GM21717 (cell line): ENCODE measurements at regions not wholly inside any gene's neighbourhood (a gene's known extent, or its start where the extent isn't known, plus 50 kb on each side); places are given as distances from the start of the nearest gene placed in this dataset.

Source experiments
- ATAC-seq: cut with Tn5 transposase; IDR thresholded peaks from one replicate; pipeline ENCODE4 v1.9.1; 2021; ENCODE audit warnings: mild to moderate bottlenecking, moderate library complexity; ENCODE audit not compliant: unreplicated experiment

DNA sequence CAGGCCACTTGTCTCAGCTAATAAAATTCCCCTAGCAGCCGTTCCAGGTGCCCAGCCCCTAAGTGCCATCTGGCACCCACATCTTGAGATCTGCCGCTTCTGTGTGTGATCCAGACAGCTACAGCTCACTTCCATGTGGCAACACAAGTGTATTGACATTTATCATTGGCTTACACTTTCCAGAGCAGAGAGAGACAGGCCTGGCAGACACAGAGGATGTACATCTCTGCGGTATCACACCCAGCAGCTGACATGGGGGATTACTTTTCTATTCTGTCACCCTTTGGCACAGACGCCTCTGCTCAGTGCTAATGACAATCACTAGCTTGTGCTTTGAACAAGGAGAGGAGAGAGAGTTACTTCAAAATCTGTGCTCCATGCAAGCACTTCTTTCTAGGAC is 195.9 kb downstream of the KDR start:
- no peak for ATAC-seq

DNA sequence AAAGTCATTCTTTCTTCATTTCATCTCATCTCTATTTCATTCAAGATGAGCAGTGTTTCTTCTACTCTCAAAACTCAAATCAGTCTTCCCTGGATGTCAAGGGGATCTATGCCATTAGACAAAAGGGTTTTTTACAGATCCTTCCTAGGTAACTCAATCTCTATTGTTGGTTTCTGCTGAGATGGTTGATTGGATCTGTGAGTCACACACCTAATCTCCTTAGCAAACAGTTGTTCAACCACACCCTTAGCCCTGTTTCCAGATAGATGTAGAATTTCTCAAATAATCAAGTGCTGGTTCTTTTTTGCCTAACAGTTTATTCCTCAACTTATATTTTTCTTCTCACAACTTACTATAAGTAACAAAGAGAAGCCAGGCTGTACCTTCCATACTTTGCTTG is 200.5 kb downstream of the KDR start:
- ATAC-seq = no peak

DNA sequence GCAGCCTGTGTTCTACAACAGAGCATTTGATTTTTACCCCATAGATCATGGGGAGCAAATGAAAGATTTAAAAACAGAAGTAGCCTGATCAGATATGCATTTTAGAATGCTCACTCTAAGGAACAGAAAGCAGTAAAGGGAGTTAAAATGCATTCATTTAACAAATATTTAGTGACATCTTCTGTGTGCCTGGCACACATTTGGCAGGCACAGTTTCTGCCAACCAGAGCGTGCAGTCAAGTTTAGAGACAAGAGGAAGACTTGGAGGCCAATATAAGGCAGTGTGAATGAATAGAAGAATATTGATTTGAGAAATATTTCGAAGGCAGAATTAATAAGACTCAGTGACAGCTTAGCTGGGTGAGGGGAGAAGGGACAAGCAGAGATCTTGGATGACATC is 210.1 kb downstream of the KDR start:
- no peak for ATAC-seq

DNA sequence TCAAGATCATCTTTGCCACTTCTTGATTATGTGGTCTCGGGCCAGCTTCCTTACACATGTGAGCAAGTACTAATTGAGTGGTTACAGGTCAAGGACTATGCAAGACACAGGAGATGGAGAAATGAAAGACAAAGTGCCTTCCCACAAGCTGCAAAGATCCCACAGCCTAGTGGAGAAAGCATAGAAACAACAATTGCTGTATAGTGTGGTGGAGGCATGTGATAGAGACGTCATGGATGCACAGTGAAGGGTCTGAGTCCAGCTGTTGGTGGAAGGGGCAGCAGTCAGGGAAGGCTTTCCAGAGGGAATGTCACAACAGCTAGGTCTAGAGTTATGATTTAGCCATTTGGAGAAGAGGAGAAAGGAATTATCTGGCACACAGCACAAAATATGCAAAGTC is 210.6 kb downstream of the KDR start:
- no peak for ATAC-seq

DNA sequence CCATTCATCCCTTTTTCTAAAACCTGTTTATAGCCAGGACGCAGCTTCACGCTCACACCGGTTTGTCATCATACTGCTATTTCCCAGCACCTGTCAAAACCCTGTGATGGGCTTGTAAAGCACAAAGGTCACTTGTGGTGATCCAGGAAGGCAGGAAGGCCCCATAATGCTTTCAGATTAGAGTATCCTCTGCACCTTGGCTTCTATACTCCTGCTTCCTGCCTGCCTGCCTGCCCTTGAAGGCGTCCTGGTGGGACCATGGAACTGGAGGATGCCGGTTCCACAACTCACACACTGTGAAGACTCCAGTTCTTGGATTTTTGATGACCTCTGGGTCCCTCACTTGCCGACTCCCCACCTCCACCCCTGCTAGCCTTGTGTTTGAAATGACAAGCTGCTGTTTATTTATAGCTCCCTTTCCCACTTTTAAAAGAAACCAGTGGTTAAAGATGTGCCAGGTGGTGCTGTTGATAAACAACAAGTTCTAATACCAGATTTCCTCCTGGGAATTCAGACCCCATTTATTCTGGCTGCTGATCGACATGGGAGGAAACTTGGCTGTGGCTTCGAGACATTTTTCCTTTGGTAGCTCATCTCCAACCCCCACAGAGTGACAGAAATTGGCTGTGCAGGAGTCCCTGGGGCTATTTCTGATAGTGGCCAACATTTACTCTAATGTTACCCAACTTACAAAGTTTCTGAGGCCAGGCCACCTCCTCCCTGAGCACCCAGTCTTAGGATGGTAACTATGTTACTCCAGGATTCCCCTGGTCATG is 211.5 kb downstream of the KDR start:
- no peak for ATAC-seq

DNA sequence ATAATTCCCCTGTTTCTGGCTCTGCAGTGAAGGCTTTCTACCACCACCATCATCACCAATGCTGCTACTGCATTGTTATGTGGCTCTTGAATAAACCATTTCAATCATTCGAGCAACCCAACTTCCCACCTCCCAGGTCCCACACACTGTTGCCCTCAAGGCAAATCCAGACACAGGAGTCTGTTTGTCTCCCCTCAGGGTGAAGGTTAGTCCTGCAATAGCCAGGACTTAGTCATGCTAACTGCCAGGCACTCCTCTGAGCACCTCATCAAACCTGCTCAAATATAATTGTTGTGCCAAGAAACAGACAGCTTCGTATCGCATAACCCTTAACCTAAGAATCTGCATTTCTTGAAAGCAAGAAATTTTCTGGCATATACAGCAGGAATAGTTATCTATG is 213.2 kb downstream of the KDR start:
- ATAC-seq = no peak

DNA sequence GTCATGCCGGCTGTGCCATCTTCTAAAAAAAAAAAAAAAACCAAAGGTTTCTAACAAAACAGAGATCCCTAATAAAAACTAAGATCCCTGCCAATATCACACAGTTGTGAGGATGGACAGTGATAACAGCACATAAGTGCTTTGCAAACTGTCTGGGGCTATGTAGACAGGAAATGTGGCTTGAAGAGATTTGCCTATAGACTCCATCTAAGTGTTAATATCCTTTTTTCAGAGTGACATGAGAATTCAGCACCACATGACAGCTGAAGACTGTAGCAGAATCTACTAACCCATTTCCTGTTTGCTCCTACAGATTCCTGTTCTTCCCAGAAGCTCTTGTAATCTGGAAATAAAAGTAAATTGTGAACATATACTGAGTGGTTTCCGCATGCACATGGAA is 215.4 kb downstream of the KDR start:
- no peak for ATAC-seq

DNA sequence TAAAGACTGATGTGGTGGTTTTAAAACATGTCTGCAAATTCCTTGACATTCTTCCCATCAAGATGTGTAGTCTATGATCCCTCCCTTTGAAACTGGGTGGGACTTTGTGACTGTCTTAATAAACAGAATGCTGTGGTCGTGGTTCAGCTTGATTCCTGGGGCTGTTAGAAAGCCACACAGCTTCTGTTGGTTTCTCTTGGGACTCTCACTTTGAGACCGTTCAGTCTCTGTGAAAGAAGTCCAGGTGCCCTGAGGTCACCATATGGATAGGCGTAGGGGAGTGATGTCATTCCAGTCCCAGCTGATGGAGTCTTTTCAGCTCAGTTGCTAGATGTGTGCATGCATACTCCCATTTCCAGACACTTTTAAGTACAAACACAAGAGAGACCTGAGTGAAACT is 216.6 kb downstream of the KDR start:
- no peak for ATAC-seq

DNA sequence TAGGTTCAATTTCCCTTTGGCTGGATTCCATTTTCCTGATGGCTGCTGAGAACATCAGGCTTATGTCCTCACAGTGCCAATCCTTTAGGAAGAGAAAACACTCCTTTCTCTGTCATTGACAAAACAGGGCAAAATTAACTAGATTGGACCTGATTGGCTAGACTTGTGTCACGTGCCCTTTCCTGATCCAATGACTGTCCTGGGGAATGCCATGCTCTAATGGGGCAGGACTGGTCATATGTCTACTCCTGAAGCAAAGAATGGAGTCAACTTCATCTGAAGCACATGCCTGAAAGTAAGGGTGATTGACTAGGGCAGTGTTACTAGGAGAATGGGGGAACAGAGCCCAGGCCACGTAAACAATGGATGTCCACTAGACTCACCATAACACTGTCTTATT is 220.4 kb downstream of the KDR start:
- ATAC-seq = no peak

DNA sequence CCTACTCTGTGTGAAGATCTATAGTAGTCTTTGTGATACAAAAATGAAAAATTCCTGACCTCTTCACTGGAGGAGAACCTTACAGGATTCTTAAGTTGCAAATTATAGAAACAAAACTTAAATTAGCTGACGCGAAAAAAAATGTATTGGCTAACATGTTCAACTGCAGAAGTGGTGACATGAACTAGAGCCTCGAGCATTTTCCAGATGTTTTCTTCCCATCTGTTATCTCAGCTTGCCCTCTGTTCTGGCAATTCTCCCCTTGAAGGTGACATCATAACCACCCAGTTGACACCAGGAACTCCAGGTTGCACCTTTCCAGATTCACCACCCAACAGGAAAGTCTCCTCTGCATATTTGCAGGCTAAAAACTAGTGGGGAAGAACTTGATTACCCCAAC is 222.4 kb downstream of the KDR start:
- ATAC-seq = no peak

DNA sequence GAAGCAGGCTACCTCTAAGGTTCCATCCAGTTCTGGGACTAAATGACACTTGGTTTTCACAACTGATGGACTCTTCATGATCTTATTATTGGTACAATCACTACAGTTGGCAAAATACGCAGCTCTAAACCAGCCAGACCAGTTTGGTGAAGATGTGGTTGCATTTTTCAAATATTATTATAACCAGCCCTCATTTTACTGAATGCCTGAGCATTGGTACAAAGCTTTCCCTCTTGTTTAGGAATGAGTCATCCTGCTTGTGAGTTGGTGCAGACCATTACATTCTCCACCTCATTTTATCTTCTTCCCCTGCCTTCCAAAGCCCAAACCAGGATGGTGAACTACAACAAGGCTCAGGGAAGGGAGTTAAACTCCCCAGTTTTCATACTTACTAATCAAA is 223.1 kb downstream of the KDR start:
- ATAC-seq = no peak

DNA sequence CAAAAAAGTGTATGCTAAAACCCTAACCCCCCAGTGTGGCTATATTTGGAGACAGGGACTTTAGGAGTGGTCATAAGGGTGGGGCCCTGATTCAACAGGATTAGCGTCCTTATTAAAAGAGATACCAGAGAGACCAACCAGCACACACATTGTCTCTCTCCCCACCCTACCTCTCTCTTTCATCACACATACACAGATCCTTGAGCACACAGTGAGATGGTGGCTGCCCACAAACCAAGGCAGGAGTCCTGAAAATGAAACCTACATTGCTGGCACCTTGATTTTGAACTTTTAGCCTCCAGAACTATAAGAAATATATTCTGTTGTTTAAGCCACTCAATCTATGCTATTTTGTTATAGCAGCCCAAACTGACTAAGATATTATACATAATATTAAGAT is 224.2 kb downstream of the KDR start:
- ATAC-seq = no peak

DNA sequence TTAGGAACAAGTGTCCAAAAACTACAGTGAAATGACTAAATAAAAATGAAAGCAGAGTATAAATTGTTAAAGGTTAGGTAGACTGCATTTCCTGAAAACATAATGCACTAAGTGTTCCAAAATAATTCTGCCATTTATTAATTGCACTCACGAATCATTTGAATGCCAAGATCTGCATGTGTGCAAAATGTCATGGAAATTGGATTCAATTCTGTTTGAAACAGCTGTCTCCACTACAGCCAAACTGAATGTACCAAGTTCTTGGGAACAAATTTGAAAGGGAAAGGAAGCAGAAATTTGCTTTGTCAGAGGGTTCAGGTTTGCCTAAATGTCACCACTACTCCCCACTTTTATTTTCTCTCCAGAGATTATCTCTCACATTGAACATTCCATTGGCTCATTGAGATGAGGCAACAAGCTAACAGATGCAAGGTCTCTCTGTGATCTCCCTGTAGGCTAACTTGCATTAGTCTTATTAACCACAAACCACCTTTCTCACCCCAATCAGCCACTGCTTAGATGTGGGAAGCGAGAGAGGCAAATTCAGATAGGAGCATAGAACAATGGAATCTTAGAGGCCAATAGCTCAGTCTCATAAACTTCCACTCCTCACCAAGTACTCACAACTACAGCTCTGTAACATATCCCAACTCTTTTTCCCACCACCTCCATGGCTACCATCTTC is 226.6 kb downstream of the KDR start:
- ATAC-seq = no peak

DNA sequence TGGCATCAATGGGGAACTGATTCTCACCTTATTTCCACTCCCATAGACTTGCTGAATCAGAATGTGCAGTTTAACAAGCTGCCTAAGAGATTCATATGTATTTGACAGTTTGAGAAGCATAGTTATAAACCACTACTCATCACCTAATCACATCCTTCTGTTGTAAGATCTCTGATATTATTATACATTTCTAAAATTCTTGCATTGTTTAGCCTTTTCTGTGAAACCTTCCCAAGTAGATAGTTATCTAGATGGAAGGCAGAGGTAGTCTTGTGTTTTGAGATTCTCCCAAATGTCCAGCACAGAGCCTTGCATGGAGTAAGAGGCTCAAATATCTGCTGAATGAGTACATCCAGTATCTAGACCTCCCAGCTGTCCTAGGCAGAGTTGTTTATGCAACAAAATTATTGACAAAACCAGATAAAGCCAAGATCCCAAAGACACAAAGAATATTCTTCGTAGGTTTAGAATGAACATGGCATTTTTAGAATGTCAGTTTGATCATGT is 227.3 kb downstream of the KDR start:
- no peak for ATAC-seq

DNA sequence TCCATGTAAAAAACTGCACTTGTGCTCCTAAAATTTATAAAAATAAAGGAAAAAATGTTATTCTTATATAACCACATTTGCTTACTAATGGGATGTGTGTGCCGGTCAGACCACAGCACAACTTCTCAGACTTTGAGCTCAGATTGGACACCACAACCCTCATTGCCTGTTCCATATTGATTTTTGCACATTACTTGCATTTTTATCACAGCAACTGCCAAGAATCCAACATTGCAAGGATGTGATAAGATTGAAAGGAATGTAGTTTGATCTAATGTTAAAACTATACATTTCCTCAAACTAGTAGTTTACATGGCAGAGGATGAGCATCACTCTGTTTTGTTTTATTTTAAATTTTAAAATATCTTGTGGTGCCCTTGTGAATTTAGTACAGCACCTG is 227.8 kb downstream of the KDR start:
- ATAC-seq = no peak

DNA sequence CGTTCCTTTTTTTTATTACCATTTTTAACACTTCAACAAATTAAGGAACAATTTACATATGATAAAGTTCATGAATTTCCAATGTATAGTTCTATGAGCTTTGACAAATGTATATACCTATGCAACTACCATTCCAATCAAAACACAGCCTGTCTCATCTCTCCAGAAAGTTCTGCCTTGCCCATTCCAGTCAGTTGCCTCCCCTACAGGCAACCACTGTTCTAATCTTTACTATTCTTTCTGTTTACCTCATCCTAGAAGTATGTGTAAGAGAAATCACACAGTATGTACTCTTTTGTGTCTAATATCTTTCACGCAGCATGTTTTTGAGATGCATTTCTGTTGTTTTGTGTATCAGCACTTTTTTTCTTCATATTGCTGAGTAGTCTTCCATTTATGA is 224.9 kb downstream of the KIT start:
- ATAC-seq = no peak

DNA sequence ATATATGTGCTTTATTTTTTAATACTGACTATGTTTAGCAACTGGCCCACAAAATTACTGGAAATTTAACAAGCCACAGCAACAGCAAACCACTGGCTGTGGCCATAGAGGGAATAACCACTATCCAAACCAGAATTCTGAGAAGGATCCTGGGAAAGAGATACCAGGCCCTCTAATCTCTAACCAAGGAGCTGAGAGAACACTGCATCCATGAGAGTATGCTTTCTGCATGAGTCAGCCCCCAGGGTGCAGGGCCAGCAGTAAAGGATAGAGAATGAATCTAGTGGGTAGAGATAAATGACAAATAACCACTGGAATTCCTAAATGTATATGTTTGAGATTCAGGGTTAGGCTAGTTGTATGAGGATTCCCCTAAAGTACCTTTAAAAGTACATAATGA is 221.8 kb downstream of the KIT start:
- no peak for ATAC-seq

DNA sequence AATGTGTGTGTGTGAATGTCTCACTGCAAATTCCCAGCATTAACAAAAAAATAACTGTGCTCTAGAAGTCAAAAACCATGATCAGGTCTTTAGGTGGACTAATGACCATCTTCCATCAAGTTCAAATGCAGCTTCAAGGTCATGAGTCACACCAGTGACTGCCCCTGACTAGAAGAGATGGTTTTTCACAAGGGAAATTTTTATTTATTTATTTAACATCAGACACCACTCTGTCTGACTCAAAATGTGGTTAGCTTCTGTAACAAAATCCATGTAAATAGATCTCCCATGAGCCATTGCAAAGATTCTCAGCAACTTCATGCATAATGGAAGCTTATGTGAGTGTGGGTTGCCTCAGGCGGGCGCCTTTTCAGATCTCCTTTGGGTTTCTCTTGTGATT is 219.2 kb downstream of the KIT start:
- ATAC-seq = no peak

DNA sequence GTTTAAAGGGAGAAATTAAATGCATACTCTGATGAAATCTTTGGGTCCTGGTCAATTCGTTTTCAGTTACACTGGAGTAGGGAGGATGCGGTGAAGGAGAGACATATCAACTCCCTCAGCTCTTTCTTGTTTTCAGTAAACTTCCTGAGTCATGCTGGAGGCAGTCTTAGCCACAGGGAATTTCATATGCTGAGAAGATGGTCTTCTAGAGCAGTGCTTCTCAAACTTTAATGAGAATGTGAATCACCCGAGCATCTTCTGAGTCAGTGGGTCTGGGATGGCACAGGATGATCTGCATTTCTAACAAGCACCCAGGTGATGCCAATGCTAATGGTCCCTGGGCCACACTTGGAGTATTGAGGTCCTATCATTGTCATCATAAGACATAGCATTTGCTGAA is 214.5 kb downstream of the KIT start:
- ATAC-seq = no peak

DNA sequence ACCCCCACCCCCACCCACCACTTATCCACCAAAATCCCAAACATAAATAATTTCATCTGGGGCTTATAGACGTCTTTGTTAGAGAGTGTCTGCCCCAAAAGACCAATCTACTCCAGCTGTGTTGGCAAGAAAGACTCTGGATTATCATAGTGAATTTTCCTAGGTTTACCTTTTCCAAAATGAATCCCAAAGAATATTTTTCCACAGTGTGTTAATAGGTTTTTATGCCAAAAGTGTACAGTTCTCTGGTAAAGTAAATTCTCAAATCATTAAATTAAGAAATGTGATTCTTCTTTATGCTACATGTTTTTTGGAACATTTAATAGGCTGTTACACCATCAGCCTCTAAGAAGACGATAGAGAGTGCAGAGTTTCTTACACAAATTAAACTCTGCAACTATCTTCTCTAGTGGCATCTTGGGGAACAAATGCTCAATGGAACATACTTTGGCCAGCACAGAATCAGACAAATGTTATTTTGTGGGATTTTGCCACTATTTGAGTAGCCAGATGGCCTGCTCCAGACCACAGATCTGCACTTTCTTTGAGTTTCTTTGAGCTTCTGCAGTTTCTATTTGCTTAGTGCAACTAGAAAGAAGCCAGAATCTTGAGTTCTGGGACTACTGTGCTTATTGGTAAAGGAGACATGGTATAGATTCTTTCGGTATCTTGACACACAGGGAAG is 206.0 kb downstream of the KIT start:
- ATAC-seq = no peak

DNA sequence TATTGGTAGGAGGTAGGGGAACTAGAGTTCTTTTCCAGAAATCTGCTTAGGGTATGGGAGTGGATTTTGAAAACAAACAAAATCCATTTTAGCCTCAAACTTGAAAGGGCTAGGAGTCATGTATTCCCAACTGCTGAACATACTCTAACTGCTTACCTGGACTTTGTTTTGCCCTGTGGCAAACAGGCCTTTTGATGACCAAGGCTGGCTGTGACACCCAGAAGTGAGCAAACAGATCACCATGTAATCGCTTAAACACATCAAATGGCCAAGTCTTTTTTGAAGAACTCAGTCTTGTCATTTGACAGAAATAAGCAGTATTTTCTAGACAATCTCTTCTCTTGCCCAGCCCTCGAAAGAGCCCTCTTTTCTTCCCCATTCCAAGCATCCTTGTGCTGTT is 203.4 kb downstream of the KIT start:
- ATAC-seq = no peak
